PC-9 (cell line): ENCODE measurements at regions not wholly inside any gene's neighbourhood (a gene's known extent, or its start where the extent isn't known, plus 50 kb on each side); places are given as distances from the start of the nearest gene placed in this dataset.

Source experiments
- BruUV-seq: library from RNA; stranded (reverse); fragments of 400-500 nt; replicated peaks from 2 replicates; lab custom pipeline; 2021; lab: Mats Ljungman, UMichigan
- CTCF ChIA-PET: fragments of 300-600 bp; sonication (Branson Sonifier 250); formaldehyde crosslinking; loops from one replicate; lab custom pipeline; 2022; ENCODE audit warnings: antibody characterized with exemption; lab: Charles Lee
- POLR2A ChIA-PET: fragments of 300-600 bp; sonication (Branson Sonifier 250); formaldehyde crosslinking; loops from one replicate; lab custom pipeline; 2022; ENCODE audit warnings: antibody characterized with exemption; ENCODE audit not compliant: unreplicated experiment; lab: Charles Lee
- DNase-seq, 2 experiments: peaks; one replicate each; pipeline versions ENCODE4 v3.0.0 to v3.0.0-alpha.2; 2015 to 2022; ENCODE audit warnings: mixed read lengths in 1 of 2
- H2AFZ ChIP-seq: fragments of 200-600 bp; sonication (generic); 2 replicates; pipeline ENCODE4 v1.8.1; 2017; ENCODE audit warnings: antibody characterized with exemption
- H3F3A ChIP-seq: fragments of 200-600 bp; sonication (generic); 2 replicates; pipeline ENCODE4 v1.8.1; 2017; ENCODE audit warnings: antibody characterized with exemption, mild to moderate bottlenecking, low read depth; ENCODE audit not compliant: insufficient read depth
- H3K27ac ChIP-seq: fragments of 200-600 bp; sonication (generic); 2 replicates; pipeline ENCODE4 v1.6.1; 2016; ENCODE audit warnings: mixed run types
- H3K27me3 ChIP-seq: fragments of 200-600 bp; sonication (generic); 2 replicates; pipeline ENCODE4 v1.6.1; 2016; ENCODE audit warnings: low read depth, mixed run types; ENCODE audit not compliant: insufficient read depth
- H3K36me3 ChIP-seq: fragments of 200-600 bp; sonication (generic); 2 replicates; pipeline ENCODE4 v1.6.1; 2016; ENCODE audit warnings: low read depth, mixed run types
- H3K4me1 ChIP-seq: fragments of 200-600 bp; sonication (generic); replicated peaks from 2 replicates; pipeline ENCODE4 v1.6.1; 2016; ENCODE audit warnings: mixed run types; ENCODE audit not compliant: insufficient read depth
- H3K4me2 ChIP-seq: fragments of 200-600 bp; sonication (generic); 2 replicates; pipeline ENCODE4 v1.6.1; 2017; ENCODE audit warnings: mixed run types
- H3K4me3 ChIP-seq: fragments of 200-600 bp; sonication (generic); 2 replicates; pipeline ENCODE4 v1.6.1; 2016; ENCODE audit warnings: mixed run types
- H3K79me2 ChIP-seq: fragments of 200-600 bp; sonication (generic); 2 replicates; pipeline ENCODE4 v1.6.1; 2017; ENCODE audit warnings: low read depth, mixed run types
- H3K9me2 ChIP-seq: fragments of 200-600 bp; sonication (generic); 2 replicates; pipeline ENCODE4 v1.8.1; 2017; ENCODE audit warnings: mild to moderate bottlenecking; ENCODE audit not compliant: insufficient read depth
- H3K9me3 ChIP-seq: fragments of 200-600 bp; sonication (generic); 2 replicates; pipeline ENCODE4 v1.8.1; 2016; ENCODE audit warnings: low read depth; ENCODE audit not compliant: insufficient read depth
- H4K20me1 ChIP-seq: fragments of 200-600 bp; sonication (generic); 2 replicates; pipeline ENCODE4 v1.8.1; 2017; ENCODE audit not compliant: insufficient read depth
- EZH2 ChIP-seq: fragments of 200-600 bp; sonication (generic); IDR thresholded peaks from 2 replicates; pipeline ENCODE4 v1.8.0; 2017; ENCODE audit warnings: antibody characterized with exemption, low read depth
- intact Hi-C: fragments of 100-400 bp; cut with micrococcal nuclease; formaldehyde crosslinking; loops from one replicate; pipeline ENCODE4 v1.10.0; 2022; ENCODE audit not compliant: unreplicated experiment
- TF ChIP-seq, protein P1 (sequence below): fragments of 200-600 bp; sonication (generic); conservative IDR thresholded peaks from 2 replicates; pipeline ENCODE4 v1.6.1; 2017; ENCODE audit warnings: mixed run types, antibody characterized with exemption, mild to moderate bottlenecking, moderate library complexity

DNA sequence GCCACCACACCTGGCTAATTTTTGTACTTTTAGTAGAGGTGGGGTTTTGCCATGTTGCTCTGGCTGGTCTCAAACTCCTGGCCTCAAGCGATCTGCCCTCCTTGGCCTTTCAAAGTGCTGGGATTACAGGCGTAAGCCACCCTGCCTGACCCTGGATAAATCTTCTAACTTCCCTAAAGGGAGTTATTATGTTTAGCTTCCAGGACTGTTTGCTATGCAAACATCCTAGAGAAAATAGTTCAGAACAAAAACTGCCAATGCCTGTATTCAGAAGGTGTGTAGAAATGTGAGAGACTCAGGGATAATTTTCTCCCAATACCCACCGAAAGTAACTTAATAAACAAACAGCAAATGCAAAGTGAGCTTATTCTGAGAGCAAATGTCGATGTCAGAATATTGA, 301.2 kb downstream of the TGFB2 start:
- Histone ChIP-seq H3K27me3 (no peaks in the 10 kb centered on the region), H4K20me1 (no peaks in the 10 kb centered on the region), H2AFZ (no peak overlapping the region), H3K9me2 (no peaks in the 10 kb centered on the region; the same call in 1 of the 2 replicates), H3K27ac (no peak overlapping the region), H3K4me2 (no peak overlapping the region), H3K4me3 (no peak overlapping the region), H3K4me1 (no peaks in the 10 kb centered on the region), H3K36me3 (no peaks in the 10 kb centered on the region), H3K79me2 (no peaks in the 10 kb centered on the region), H3K9me3 (no peaks in the 10 kb centered on the region; the same call in none of the 2 replicates), H3F3A (no peaks in the 10 kb centered on the region)
- CTCF ChIA-PET = no interaction called here
- no peak for DNase-seq
- POLR2A ChIA-PET = interaction anchor here (0.5 kb wide), 1 partner anchor 36 kb away, joined by 4 read pairs; no protein-coding TSS in a partner anchor
- no TSS peak for BruUV-seq
- intact Hi-C loops = no loop called here
- TF ChIP-seq, protein P1, sequence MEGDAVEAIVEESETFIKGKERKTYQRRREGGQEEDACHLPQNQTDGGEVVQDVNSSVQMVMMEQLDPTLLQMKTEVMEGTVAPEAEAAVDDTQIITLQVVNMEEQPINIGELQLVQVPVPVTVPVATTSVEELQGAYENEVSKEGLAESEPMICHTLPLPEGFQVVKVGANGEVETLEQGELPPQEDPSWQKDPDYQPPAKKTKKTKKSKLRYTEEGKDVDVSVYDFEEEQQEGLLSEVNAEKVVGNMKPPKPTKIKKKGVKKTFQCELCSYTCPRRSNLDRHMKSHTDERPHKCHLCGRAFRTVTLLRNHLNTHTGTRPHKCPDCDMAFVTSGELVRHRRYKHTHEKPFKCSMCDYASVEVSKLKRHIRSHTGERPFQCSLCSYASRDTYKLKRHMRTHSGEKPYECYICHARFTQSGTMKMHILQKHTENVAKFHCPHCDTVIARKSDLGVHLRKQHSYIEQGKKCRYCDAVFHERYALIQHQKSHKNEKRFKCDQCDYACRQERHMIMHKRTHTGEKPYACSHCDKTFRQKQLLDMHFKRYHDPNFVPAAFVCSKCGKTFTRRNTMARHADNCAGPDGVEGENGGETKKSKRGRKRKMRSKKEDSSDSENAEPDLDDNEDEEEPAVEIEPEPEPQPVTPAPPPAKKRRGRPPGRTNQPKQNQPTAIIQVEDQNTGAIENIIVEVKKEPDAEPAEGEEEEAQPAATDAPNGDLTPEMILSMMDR = no peak
- TF ChIP-seq EZH2 = no peak

DNA sequence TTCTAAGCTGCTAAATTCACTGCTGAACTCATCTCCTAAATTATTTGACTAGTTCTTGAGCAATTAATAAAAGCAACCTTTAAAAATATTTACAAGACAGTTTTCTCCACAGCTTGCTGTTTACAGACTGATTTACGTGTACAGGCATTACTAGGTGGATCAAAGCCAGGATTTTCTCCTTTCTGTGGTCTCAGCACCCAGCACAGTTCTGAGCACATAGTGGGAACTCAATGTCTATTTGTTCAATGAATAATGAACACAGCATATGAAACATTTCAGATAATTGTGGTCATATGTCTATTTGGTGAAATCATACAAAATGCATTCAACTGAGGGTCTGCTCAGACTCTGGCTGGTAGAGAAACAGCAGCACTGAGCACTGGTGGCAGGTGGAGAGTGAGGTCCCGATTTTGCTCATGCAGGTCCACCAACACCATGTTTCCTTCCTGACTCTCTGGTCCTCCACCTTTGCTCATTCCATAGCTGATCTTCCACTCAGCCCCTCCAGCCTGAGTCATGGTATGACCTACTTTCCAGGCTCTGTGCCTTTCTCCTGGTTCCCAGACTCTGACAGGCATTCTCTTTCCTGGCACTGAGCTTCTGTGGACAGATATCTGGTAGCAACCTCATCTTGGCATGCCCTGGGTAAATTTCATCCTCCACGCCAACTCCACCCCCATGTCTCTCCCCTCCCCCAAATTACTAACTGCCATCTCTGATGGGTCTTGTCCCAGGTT, 311.3 kb downstream of the TGFB2 start:
- no peak overlapping the region for H2AFZ ChIP-seq
- H3K79me2 ChIP-seq = no peaks in the 10 kb centered on the region
- TF ChIP-seq EZH2 = no peak
- TF ChIP-seq, protein P1 = no peak
- H3K36me3 ChIP-seq = no peaks in the 10 kb centered on the region
- ChIA-PET CTCF (no interaction called here), POLR2A (no interaction called here)
- intact Hi-C loops = no loop called here
- no peaks in the 10 kb centered on the region for H4K20me1 ChIP-seq
- BruUV-seq = no TSS peak
- no peaks in the 10 kb centered on the region for H3K9me3 ChIP-seq
- no peak for DNase-seq
- H3K27ac ChIP-seq = no peak overlapping the region
- no peak overlapping the region for H3K4me3 ChIP-seq
- no peaks in the 10 kb centered on the region for H3K27me3 ChIP-seq
- H3K4me1 ChIP-seq = peaks cover 28% of the 10 kb centered on the region
- H3F3A ChIP-seq = peaks cover 22% of the 10 kb centered on the region
- H3K4me2 ChIP-seq = no peak overlapping the region
- H3K9me2 ChIP-seq = no peaks in the 10 kb centered on the region

DNA sequence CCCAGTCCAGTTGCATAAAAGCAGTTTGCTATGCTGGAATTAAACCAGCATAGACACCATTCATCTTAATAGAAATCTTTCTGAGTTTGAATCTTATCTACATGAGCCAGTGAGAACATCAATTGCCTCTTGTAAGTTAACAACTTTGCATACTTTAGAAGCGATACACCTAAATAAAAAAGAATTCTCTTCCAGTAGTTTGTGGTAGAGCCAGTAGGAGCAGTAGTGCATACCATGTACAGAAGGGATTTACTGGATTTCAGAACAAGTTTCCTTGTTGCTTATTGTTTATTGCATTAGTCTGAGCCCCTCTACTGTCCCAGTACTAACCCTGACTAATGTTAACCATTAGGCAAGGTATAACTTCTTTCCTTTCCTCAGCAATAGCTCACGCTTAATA, 313.1 kb downstream of the TGFB2 start:
- H3K4me1 ChIP-seq = peaks cover 30% of the 10 kb centered on the region
- H3K79me2 ChIP-seq = no peaks in the 10 kb centered on the region
- no peaks in the 10 kb centered on the region for H4K20me1 ChIP-seq
- no peaks in the 10 kb centered on the region for H3K9me2 ChIP-seq
- H3K27me3 ChIP-seq = no peaks in the 10 kb centered on the region
- ChIA-PET CTCF (interaction anchor here (0.6 to 1.0 kb wide), 2 partner anchors 16 to 409 kb away, joined by 3 read pairs; no protein-coding TSS in a partner anchor), POLR2A (interaction anchor here (0.6 kb wide), 1 partner anchor 47 kb away, joined by 8 read pairs; no protein-coding TSS in a partner anchor)
- H3K9me3 ChIP-seq = peaks cover 10% of the 10 kb centered on the region; the same call in 1 of the 2 replicates
- H3K27ac ChIP-seq = no peak overlapping the region
- H3F3A ChIP-seq = peaks cover 24% of the 10 kb centered on the region; the same call in 1 of the 2 replicates
- TF ChIP-seq, protein P1 = no peak
- no peak for TF ChIP-seq EZH2
- no peak overlapping the region for H3K4me3 ChIP-seq
- no peaks in the 10 kb centered on the region for H3K36me3 ChIP-seq
- intact Hi-C loops = no loop called here
- BruUV-seq = no TSS peak
- no peak overlapping the region for H2AFZ ChIP-seq
- DNase-seq = no peak
- H3K4me2 ChIP-seq = no peak overlapping the region
